NCI-H1092 (cell line): ENCODE measurements at regions not wholly inside any gene's neighbourhood (a gene's known extent, or its start where the extent isn't known, plus 50 kb on each side); places are given as distances from the start of the nearest gene placed in this dataset.
"Not testable (repeated sequence)": the region's sequence is repeated elsewhere in the genome, so short reads cannot be mapped to it uniquely, and the experiment has no call there.

ENCODE experiments used
- DNase-seq: peaks from one replicate; lab custom pipeline; 2025; lab: John Stamatoyannopoulos, UW

DNA sequence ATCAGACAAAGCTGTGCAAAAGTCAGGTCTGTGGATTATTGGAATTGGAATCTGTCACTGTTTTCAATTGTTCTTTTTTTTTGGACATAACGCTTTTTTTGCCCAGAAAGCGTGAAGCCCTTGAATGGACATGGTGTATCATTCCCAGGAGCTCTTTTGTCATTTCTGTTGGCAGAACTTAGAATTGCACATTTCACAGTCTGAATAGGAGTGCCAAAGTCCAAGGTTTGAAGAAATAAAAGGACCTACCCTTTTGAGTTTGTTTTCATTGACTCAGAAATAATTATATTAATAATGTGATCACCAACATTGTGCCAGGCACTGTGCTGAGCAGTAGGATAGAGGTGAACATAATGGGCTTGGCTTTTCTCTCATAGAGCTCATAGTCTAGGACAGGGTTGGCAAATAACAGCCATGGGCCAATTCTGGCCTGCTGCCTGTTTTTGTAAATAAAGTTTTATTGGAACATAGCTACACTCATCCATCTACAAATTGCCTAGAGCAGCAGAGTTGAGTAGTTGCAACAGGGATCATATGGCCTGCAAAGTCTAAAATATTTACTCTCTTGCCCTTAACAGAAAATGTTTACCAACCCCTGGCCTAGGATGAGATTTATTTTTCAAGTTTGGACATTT lies 62.6 kb upstream of the ATXN1 start:
- DNase-seq: no peak

DNA sequence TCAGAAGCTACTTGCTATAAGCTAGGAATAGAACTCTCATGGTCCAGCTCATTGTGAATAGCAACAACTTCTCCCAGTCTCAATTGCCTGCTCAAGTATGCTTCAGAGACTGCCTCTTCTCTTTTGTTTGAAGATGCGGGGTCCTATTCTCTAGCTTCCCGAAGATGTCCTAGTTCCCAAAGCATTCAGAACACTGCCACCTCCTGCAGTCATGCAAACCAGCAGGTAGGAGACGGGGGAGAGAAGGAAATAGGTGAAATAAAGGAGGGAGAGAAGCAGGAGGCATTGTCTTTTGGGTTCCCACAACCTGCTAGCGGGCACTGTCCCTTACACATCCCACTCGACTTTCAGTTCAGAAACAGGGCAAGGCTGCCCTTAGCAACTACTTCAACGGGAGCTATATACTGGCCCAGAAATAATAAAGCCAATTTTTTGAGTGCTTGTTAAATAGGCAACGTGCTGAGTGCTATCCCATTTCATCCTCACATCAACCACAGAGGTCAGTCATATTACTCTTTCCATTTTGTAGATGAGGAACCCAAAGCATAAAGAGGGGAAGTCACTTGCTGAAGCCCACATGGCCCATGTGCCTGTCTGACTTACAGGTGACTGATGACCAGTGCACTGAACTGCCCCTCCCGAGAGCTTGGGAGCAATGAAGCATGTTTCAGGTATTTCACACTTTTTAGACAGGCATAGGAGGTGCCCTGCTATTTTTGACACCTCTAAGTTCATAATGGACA lies 61.9 kb upstream of the ATXN1 start:
- DNase-seq: no peak

GRCh38 chr6:16822529-16822928 lies 61.3 kb upstream of the ATXN1 start:
- DNase-seq: no peak

GRCh38 chr6:16821834-16822264 lies 60.6 kb upstream of the ATXN1 start:
- no peak for DNase-seq

DNA sequence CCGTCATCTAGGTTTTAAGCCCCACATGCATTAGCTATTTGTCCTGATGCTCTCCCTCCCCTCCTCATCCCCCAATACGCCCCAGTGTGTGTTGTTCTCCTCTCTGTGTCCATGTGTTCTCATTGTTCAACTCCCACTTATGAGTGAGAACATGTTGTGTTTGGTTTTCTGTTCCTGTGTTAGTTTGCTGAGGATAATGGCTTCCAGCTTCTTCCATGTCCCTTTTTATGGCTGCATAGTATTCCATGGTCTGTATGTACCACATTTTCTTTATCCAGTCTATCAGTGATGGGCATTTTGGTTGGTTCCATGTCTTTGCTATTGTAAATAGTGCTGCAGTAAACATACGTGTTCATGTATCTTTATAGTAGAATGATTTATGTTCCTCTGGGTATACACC lies 59.0 kb upstream of the ATXN1 start:
- DNase-seq: not testable (repeated sequence)

- no peak for DNase-seq
Measured at GRCh38 chr6:16819752-16820151, 58.5 kb upstream of the ATXN1 start.

DNA sequence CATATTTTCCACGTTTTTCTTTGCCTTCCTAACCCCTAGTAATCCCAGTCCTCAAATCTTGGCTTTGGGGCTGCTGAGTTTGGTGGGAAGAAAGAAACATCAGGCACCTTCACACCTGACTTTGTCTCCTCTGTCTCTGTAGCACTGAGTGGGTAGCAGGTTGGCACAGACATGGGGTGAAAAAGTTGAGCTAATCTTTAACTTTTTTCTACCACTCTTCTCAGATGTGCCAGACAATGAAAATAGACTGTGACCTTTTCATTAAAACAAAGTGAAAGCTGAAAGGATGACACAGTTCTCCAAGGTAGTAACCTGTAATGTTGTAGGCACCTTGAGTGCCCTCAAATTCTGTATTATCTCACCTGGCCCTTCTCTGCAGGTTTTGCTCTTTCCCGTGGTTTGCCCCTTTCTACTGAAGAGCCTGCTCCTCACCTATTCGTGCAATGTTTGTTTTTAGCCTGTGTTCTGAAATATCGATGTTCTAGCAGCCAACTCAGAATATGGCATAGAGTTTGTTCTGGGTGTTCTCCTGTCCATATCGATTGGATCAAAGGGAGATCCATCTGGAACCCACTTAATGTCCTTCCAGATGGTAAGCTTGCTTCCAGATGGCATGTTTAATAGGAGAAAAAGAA lies 57.8 kb upstream of the ATXN1 start:
- no peak for DNase-seq

- no peak for DNase-seq
Measured at GRCh38 chr6:16817594-16817993, 56.3 kb upstream of the ATXN1 start.

DNA sequence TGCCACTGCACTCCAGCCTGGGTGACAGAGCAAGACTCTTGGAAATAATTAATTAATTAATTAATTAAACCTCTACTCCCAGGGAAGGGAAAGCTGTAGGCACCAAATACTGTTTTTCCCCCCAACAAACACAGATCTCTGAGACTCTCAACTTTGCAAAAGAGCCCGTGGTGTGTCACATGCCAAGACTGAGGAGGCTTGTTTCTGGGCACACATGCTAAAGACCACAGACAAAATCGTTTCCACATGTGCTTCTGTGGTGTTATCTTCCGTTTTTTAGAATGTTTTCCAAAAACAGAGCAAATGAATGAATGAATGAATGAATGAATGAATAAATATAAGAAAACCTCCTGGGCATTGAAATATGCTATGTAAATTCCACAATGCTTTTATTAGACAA lies 55.6 kb upstream of the ATXN1 start:
- DNase-seq: no peak

- DNase-seq: no peak
Measured at GRCh38 chr6:16812993-16813392, 51.7 kb upstream of the ATXN1 start.

- no peak for DNase-seq
Measured at GRCh38 chr6:16811277-16811979, 50.2 kb upstream of the ATXN1 start.
